ENCODE measurements at regions not wholly inside any gene's neighbourhood (a gene's known extent, or its start where the extent isn't known, plus 50 kb on each side); places are given as distances from the start of the nearest gene placed in this dataset.

GRCh38 chr2:103365071-103365470, 603.2 kb downstream of the TMEM182 start:
- TF ChIP-seq CTCF (conservative IDR thresholded peaks at IDR 0.05; ENCODE audit: low read length) (no peak), EZH2phosphoT487 (IDR thresholded peaks at IDR 0.05; ENCODE audit: borderline replicate concordance) (no peak)
